GM11168 (cell line): ENCODE measurements at regions not wholly inside any gene's neighbourhood (a gene's known extent, or its start where the extent isn't known, plus 50 kb on each side); places are given as distances from the start of the nearest gene placed in this dataset.

ENCODE experiments used
- in situ Hi-C: fragments of 300-500 bp; cut with MboI; formaldehyde crosslinking; loops from one replicate; pipeline ENCODE4 v1.12.0; 2022; ENCODE audit warnings: low sequenced_read_pairs; ENCODE audit not compliant: unreplicated experiment

GRCh38 chr6:164283574-164283973 lies 869.1 kb downstream of the QKI start:
- in situ Hi-C loops, result no loop called here

GRCh38 chr6:164276211-164276610 lies 861.7 kb downstream of the QKI start:
- in situ Hi-C loops, result no loop called here

GRCh38 chr6:164275773-164276172 lies 861.3 kb downstream of the QKI start:
- in situ Hi-C loops, result no loop called here

- in situ Hi-C loops, result no loop called here
Observed at GRCh38 chr6:164274493-164274892, 860.0 kb downstream of the QKI start.

- in situ Hi-C loops, result no loop called here
Observed at GRCh38 chr6:164273491-164273890, 859.0 kb downstream of the QKI start.

GRCh38 chr6:164266851-164267250 lies 852.3 kb downstream of the QKI start:
- in situ Hi-C loops, result no loop called here

GRCh38 chr6:164262348-164262747 lies 847.8 kb downstream of the QKI start:
- in situ Hi-C loops, result no loop called here

- in situ Hi-C loops, result no loop called here
Observed at GRCh38 chr6:164258421-164258820, 843.9 kb downstream of the QKI start.

- in situ Hi-C loops, result no loop called here
Observed at GRCh38 chr6:164252948-164253347, 838.4 kb downstream of the QKI start.

GRCh38 chr6:164252291-164252690 lies 837.8 kb downstream of the QKI start:
- in situ Hi-C loops, result no loop called here

- in situ Hi-C loops, result no loop called here
Observed at GRCh38 chr6:164247106-164247505, 832.6 kb downstream of the QKI start.

- in situ Hi-C loops, result no loop called here
Observed at GRCh38 chr6:164246082-164246481, 831.6 kb downstream of the QKI start.

- in situ Hi-C loops, result no loop called here
Observed at GRCh38 chr6:164243949-164244348, 829.4 kb downstream of the QKI start.

- in situ Hi-C loops, result no loop called here
Observed at GRCh38 chr6:164243012-164243610, 828.6 kb downstream of the QKI start.

GRCh38 chr6:164230804-164231203 lies 816.3 kb downstream of the QKI start:
- in situ Hi-C loops, result no loop called here

GRCh38 chr6:164230259-164230658 lies 815.7 kb downstream of the QKI start:
- in situ Hi-C loops, result no loop called here

GRCh38 chr6:164229716-164230115 lies 815.2 kb downstream of the QKI start:
- in situ Hi-C loops, result no loop called here

GRCh38 chr6:164227952-164228522 lies 813.5 kb downstream of the QKI start:
- in situ Hi-C loops, result no loop called here

GRCh38 chr6:164216839-164217238 lies 802.3 kb downstream of the QKI start:
- in situ Hi-C loops, result no loop called here

GRCh38 chr6:164216368-164216767 lies 801.9 kb downstream of the QKI start:
- in situ Hi-C loops, result no loop called here

GRCh38 chr6:164214066-164214465 lies 799.5 kb downstream of the QKI start:
- in situ Hi-C loops, result no loop called here

- in situ Hi-C loops, result no loop called here
Observed at GRCh38 chr6:164211254-164211653, 796.7 kb downstream of the QKI start.
